Sigmoid colon (tissue), 6 donors: ENCODE measurements at regions not wholly inside any gene's neighbourhood (a gene's known extent, or its start where the extent isn't known, plus 50 kb on each side); places are given as distances from the start of the nearest gene placed in this dataset.

Source experiments
- DNase-seq: peaks from one replicate; pipeline ENCODE4 v3.0.0-alpha.2; 2019
- H3K27ac ChIP-seq, 4 donors: fragments of 200-600 bp; sonication (generic); one replicate each; pipeline ENCODE4 v1.5.1; 2016 to 2019; ENCODE audit warnings: mild to moderate bottlenecking in 1 of 4
- H3K27me3 ChIP-seq, 3 donors: fragments of 200-600 bp; sonication (generic); one replicate each; pipeline ENCODE4 v1.5.1; 2019; ENCODE audit warnings: mild to moderate bottlenecking in 1 of 3
- H3K36me3 ChIP-seq, 4 donors: fragments of 200-600 bp; sonication (generic); one replicate each; pipeline ENCODE4 v1.5.1; 2016 to 2019
- H3K4me1 ChIP-seq, 4 donors: fragments of 200-600 bp; sonication (generic); one replicate each; pipeline ENCODE4 v1.5.1; 2017 to 2019
- H3K4me3 ChIP-seq, 4 donors: fragments of 200-600 bp; sonication (generic); one replicate each; pipeline ENCODE4 v1.5.1; 2017 to 2019; ENCODE audit warnings: mild to moderate bottlenecking in 2 of 4, moderate library complexity in 1 of 4
- H3K9me3 ChIP-seq, 4 donors: fragments of 200-600 bp in 3 of 4; sonication (generic) in 3 of 4; one replicate each; pipeline versions ENCODE4 v1.5.1 to v1.6.1; 2013 to 2019
- EP300 ChIP-seq, 4 donors: sonication (generic); formaldehyde crosslinking; IDR thresholded peaks; one replicate each; pipeline ENCODE4 v1.6.1; 2017; ENCODE audit warnings: antibody characterized with exemption in 4 of 4
- POLR2A ChIP-seq, 2 donors: fragments of 450-650 bp; IDR thresholded peaks; one replicate each; pipeline ENCODE4 v1.6.1; 2016; ENCODE audit warnings: antibody characterized with exemption in 2 of 2, mild to moderate bottlenecking in 2 of 2, moderate library complexity in 2 of 2
- POLR2AphosphoS5 ChIP-seq, 4 donors: sonication (generic); formaldehyde crosslinking; IDR thresholded peaks; one replicate each; pipeline ENCODE4 v1.6.1; 2017; ENCODE audit warnings: antibody characterized with exemption in 4 of 4
- WGBS, 2 donors: extraction: QIAGEN DNeasy Blood & Tissue Kit; methylation state at CpG; one replicate each; pipeline ENCODE4 v1.1.7; 2013; 5-methylcytosine and 5-hydroxymethylcytosine counted together
- intact Hi-C: fragments of 100-400 bp; cut with DNase I; formaldehyde crosslinking; loops from one replicate; pipeline ENCODE4 v1.15.1; 2023
- TF ChIP-seq, protein P1 (sequence below), 4 experiments: fragments of 450-650 bp in 3 of 4; fragments of 200-600 bp in 1 of 4; IDR thresholded peaks; one replicate each; pipeline ENCODE4 v1.5.1; 2016 to 2019; ENCODE audit warnings: antibody characterized with exemption in 4 of 4, mild to moderate bottlenecking in 3 of 4, moderate library complexity in 2 of 4
- donor health status: healthy with polysubstance abuse.
- donor health status: healthy.

DNA sequence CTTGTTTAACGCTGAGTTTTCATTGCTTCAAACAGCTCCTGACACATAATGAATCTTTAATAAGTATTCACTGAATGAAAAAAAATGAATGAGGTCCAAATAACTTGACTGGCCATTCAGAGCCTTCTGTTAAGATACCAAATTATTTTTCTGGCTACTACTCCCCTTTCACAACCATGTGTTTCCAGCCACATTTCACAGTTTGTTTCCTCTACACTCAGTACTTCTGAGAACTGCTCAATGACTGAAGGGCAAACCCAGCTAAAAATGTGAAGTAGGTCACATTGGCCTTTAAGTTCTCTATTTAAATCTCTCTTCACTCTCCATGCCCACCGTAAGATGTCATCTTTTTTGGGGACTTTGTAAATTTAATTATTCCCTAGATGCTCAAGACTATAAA lies 78.4 kb upstream of the KRR1 start:
- DNase-seq, result no peak
- no peak for TF ChIP-seq POLR2AphosphoS5 (IDR thresholded peaks at IDR 0.05)
- TF ChIP-seq EP300 (IDR thresholded peaks at IDR 0.05), result no peak
- no peak for TF ChIP-seq POLR2A (IDR thresholded peaks at IDR 0.05)
- TF ChIP-seq, protein P1, sequence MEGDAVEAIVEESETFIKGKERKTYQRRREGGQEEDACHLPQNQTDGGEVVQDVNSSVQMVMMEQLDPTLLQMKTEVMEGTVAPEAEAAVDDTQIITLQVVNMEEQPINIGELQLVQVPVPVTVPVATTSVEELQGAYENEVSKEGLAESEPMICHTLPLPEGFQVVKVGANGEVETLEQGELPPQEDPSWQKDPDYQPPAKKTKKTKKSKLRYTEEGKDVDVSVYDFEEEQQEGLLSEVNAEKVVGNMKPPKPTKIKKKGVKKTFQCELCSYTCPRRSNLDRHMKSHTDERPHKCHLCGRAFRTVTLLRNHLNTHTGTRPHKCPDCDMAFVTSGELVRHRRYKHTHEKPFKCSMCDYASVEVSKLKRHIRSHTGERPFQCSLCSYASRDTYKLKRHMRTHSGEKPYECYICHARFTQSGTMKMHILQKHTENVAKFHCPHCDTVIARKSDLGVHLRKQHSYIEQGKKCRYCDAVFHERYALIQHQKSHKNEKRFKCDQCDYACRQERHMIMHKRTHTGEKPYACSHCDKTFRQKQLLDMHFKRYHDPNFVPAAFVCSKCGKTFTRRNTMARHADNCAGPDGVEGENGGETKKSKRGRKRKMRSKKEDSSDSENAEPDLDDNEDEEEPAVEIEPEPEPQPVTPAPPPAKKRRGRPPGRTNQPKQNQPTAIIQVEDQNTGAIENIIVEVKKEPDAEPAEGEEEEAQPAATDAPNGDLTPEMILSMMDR (IDR thresholded peaks at IDR 0.05), result no peak
- 72 to 74% methylated on average over 2 of the region's 2 CpGs for WGBS, 2 donors
- intact Hi-C loops, result no loop called here
- Histone ChIP-seq H3K27ac (no peak overlapping the region), H3K9me3 (no peaks in the 10 kb centered on the region), H3K4me3 (no peak overlapping the region), H3K36me3 (no peaks in the 10 kb centered on the region), H3K27me3 (no peaks in the 10 kb centered on the region), H3K4me1 (no peaks in the 10 kb centered on the region)

DNA sequence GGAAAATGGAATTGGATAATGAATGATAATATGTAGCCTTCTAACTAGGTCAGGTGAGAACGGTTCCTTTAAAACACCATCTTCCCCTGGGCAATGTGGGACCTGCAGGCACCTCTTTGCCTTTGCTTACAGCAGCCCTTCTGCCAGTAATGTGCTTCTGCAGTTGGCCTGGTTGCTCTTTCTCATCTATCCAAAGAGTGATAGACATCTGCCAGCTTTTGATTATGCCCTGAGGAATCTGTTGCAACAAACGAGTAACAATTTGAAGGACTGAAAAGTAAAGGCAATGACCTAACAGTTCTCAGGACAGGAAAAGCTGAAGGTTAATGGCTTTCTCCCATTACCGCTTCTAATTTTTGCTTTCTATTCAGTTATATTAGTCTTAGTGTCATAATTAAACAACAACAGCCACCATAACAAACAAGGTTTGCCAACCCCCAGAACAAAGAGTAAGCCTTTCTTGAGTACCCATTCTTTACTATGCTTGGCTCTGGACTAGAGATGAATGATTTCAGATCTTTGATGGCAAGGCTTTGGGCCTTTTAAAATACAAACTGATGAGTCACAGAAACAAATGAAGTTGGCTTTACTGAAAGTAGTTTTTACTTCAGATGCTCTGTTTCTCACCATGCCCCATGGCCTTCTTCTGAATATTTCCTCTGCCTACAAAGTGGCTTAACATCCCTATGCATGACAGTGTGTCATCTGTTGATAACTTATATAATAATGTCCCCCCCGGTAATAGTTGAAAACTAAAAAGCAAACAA lies 76.1 kb upstream of the KRR1 start:
- intact Hi-C loops, result no loop called here
- H3K27me3 ChIP-seq, result no peaks in the 10 kb centered on the region
- no peaks in the 10 kb centered on the region for H3K9me3 ChIP-seq
- DNase-seq, result no peak
- no peaks in the 10 kb centered on the region for H3K4me1 ChIP-seq
- H3K4me3 ChIP-seq, result no peak overlapping the region
- no peaks in the 10 kb centered on the region for H3K36me3 ChIP-seq
- H3K27ac ChIP-seq, result no peak overlapping the region
- WGBS, 2 donors, result 81 to 93% methylated on average over 4 of the region's 4 CpGs
- no peak for TF ChIP-seq EP300 (IDR thresholded peaks at IDR 0.05)
- TF ChIP-seq, protein P1 (IDR thresholded peaks at IDR 0.05), result no peak

DNA sequence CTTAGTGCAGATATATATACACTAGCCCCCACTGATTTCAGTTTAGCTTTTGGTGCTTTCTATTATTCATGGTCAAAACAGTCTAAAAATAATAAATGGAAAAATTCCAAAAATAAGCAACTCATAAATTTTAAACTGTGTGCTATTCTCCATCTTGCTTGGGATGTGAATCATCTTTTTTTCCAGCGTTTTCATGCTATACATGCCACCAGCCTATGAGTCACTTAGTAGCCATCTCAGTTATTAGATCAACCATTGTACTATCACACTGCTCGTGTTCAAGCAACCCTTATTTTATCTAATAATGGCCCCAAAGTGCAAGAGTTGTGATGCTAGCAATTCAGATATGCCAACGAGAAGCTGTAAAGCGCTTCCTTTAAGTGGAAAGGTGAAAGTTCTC lies 73.9 kb upstream of the KRR1 start:
- Histone ChIP-seq H3K4me1 (no peaks in the 10 kb centered on the region), H3K4me3 (no peak overlapping the region), H3K36me3 (no peaks in the 10 kb centered on the region), H3K27ac (no peak overlapping the region), H3K9me3 (no peaks in the 10 kb centered on the region), H3K27me3 (no peaks in the 10 kb centered on the region)
- whole genome bisulfite sequencing, 2 donors, result 83 to 85% methylated on average over 4 of the region's 4 CpGs
- DNase-seq, result no peak
- TF ChIP-seq, protein P1 (IDR thresholded peaks at IDR 0.05), result no peak
- no peak for TF ChIP-seq EP300 (IDR thresholded peaks at IDR 0.05)
- TF ChIP-seq POLR2AphosphoS5 (IDR thresholded peaks at IDR 0.05), result no peak
- intact Hi-C loops, result no loop called here

- no peak for DNase-seq
- WGBS, 2 donors, result 85 to 86% methylated on average over 3 of the region's 3 CpGs
- Histone ChIP-seq H3K36me3 (no peaks in the 10 kb centered on the region), H3K27me3 (no peaks in the 10 kb centered on the region), H3K27ac (no peak overlapping the region), H3K9me3 (no peaks in the 10 kb centered on the region), H3K4me1 (no peaks in the 10 kb centered on the region), H3K4me3 (no peak overlapping the region)
- TF ChIP-seq, protein P1 (IDR thresholded peaks at IDR 0.05), result no peak
- TF ChIP-seq POLR2A (IDR thresholded peaks at IDR 0.05) (no peak), POLR2AphosphoS5 (IDR thresholded peaks at IDR 0.05) (no peak), EP300 (IDR thresholded peaks at IDR 0.05) (no peak)
- intact Hi-C loops, result no loop called here
Measured at GRCh38 chr12:75583355-75583754, 71.9 kb upstream of the KRR1 start.

DNA sequence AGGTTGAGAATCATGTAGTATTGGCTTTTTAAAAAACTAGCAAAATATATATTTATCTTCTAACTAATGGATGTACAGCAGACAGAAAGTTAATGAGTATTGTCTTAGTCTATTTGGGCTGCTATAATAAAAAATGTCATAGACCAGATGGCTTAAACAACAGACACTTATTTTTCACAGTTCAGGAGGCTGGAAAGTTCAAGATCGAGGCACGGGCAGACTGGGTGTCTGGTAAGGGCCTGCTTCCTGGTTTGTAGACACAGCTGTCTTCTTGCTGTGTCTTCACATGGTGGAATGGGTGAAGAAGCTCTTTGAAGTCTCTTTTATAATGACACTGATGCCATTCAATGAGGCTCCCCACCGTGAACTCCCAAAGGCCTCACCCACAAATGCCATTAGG lies 70.1 kb upstream of the KRR1 start:
- intact Hi-C loops, result no loop called here
- H3K36me3 ChIP-seq, result no peaks in the 10 kb centered on the region
- no peak overlapping the region for H3K27ac ChIP-seq
- H3K9me3 ChIP-seq, result no peaks in the 10 kb centered on the region
- WGBS, 2 donors, result 74 to 83% methylated on average over 3 of the region's 3 CpGs
- H3K4me1 ChIP-seq, result no peaks in the 10 kb centered on the region
- H3K4me3 ChIP-seq, result no peak overlapping the region
- no peaks in the 10 kb centered on the region for H3K27me3 ChIP-seq
- DNase-seq, result no peak
- no peak for TF ChIP-seq POLR2A (IDR thresholded peaks at IDR 0.05)
- no peak for TF ChIP-seq EP300 (IDR thresholded peaks at IDR 0.05)
- TF ChIP-seq, protein P1 (IDR thresholded peaks at IDR 0.05), result no peak
- TF ChIP-seq POLR2AphosphoS5 (IDR thresholded peaks at IDR 0.05), result no peak
